Sigmoid colon (tissue), 4 donors: ENCODE measurements at regions not wholly inside any gene's neighbourhood (a gene's known extent, or its start where the extent isn't known, plus 50 kb on each side); places are given as distances from the start of the nearest gene placed in this dataset.
"Not testable (repeated sequence)": the region's sequence is repeated elsewhere in the genome, so short reads cannot be mapped to it uniquely, and the experiment has no call there.

Experiments used
- CTCF ChIP-seq, 4 experiments: fragments of 450-650 bp in 3 of 4; fragments of 200-600 bp in 1 of 4; IDR thresholded peaks; one replicate each; pipeline ENCODE4 v1.5.1; 2016 to 2019; ENCODE audit warnings: antibody characterized with exemption in 4 of 4, mild to moderate bottlenecking in 3 of 4, moderate library complexity in 2 of 4
- EP300 ChIP-seq, 4 donors: sonication (generic); formaldehyde crosslinking; IDR thresholded peaks; one replicate each; pipeline ENCODE4 v1.6.1; 2017; ENCODE audit warnings: antibody characterized with exemption in 4 of 4
- POLR2A ChIP-seq, 2 donors: fragments of 450-650 bp; IDR thresholded peaks; one replicate each; pipeline ENCODE4 v1.6.1; 2016; ENCODE audit warnings: antibody characterized with exemption in 2 of 2, mild to moderate bottlenecking in 2 of 2, moderate library complexity in 2 of 2
- POLR2AphosphoS5 ChIP-seq, 4 donors: sonication (generic); formaldehyde crosslinking; IDR thresholded peaks; one replicate each; pipeline ENCODE4 v1.6.1; 2017; ENCODE audit warnings: antibody characterized with exemption in 4 of 4

- TF ChIP-seq CTCF, POLR2A, POLR2AphosphoS5, EP300 (IDR thresholded peaks at IDR 0.05): not testable (repeated sequence)
These were observed 62.5 kb upstream of the CUL3 start for GRCh38 chr2:224647684-224648083.
